Coronary artery (tissue), 2 donors: ENCODE measurements at regions not wholly inside any gene's neighbourhood (a gene's known extent, or its start where the extent isn't known, plus 50 kb on each side); places are given as distances from the start of the nearest gene placed in this dataset.

Source experiments
- DNase-seq: peaks from one replicate; pipeline ENCODE4 v3.0.0-alpha.2; 2017; ENCODE audit warnings: low spot score
- H3K27ac ChIP-seq, 2 donors: fragments of 200-600 bp; sonication (generic); one replicate each; pipeline ENCODE4 v1.5.1; 2016 to 2019
- H3K4me3 ChIP-seq: fragments of 200-600 bp; sonication (generic); 2 replicates; pipeline ENCODE4 v1.5.1; 2016; ENCODE audit warnings: mild to moderate bottlenecking, moderate library complexity
- TF ChIP-seq, protein P1 (sequence below): fragments of 200-600 bp; sonication (generic); IDR thresholded peaks from one replicate; pipeline ENCODE4 v1.5.1; 2019; ENCODE audit warnings: antibody characterized with exemption

GRCh38 chr17:77611791-77612502 lies 346.6 kb upstream of the TNRC6C start:
- peak; percentile 38 for DNase-seq
- TF ChIP-seq, protein P1, sequence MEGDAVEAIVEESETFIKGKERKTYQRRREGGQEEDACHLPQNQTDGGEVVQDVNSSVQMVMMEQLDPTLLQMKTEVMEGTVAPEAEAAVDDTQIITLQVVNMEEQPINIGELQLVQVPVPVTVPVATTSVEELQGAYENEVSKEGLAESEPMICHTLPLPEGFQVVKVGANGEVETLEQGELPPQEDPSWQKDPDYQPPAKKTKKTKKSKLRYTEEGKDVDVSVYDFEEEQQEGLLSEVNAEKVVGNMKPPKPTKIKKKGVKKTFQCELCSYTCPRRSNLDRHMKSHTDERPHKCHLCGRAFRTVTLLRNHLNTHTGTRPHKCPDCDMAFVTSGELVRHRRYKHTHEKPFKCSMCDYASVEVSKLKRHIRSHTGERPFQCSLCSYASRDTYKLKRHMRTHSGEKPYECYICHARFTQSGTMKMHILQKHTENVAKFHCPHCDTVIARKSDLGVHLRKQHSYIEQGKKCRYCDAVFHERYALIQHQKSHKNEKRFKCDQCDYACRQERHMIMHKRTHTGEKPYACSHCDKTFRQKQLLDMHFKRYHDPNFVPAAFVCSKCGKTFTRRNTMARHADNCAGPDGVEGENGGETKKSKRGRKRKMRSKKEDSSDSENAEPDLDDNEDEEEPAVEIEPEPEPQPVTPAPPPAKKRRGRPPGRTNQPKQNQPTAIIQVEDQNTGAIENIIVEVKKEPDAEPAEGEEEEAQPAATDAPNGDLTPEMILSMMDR = no peak
- peak overlapping the region in 1 of 2 donors; percentile 19 for H3K27ac ChIP-seq
- H3K4me3 ChIP-seq = no peak overlapping the region

DNA sequence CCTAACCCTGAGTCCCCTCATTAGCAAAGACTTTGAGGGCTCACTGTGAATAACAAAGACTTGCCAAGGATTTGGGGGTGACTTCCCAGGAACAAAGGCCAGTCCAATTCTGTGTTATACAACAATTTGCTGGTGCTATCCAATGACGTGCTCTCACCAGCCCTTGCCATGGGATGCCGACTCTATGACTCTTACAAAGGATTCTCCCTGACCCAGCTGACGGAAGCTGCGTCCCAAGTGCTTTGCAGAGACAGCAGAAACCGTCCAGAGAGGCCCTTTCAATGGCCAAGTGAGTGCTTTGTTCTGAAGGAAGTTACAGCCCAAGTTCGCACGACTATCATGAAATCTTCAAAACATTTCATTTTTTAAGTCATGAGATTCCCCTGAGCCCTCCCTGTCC lies 345.3 kb upstream of the TNRC6C start:
- no peak overlapping the region for H3K4me3 ChIP-seq
- TF ChIP-seq, protein P1 = no peak
- no peak overlapping the region for H3K27ac ChIP-seq
- peak; percentile 67 for DNase-seq

DNA sequence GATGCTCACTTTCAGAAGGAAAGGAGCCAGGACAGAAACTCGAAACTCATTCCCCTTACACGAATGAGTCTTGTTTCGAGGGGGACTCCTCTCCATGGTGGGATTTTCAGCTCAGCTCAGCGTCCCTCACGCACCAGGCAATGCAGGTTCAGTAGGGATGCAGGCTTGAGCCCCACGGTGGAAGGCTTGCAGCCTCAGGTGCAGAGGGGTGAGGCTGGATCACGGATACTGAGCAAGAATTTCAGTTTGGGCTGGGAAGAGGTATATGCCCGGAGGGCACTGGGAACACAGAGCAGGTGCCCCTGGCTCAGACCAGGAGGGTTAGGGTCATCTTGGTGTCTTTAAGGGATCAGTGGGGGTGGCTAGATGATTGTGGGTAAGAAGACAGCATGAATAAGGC lies 344.9 kb upstream of the TNRC6C start:
- peak; percentile 62 for DNase-seq
- H3K27ac ChIP-seq = no peak overlapping the region
- H3K4me3 ChIP-seq = no peak overlapping the region
- TF ChIP-seq, protein P1 = no peak

GRCh38 chr17:77615703-77616253 lies 342.7 kb upstream of the TNRC6C start:
- no peak for DNase-seq

DNA sequence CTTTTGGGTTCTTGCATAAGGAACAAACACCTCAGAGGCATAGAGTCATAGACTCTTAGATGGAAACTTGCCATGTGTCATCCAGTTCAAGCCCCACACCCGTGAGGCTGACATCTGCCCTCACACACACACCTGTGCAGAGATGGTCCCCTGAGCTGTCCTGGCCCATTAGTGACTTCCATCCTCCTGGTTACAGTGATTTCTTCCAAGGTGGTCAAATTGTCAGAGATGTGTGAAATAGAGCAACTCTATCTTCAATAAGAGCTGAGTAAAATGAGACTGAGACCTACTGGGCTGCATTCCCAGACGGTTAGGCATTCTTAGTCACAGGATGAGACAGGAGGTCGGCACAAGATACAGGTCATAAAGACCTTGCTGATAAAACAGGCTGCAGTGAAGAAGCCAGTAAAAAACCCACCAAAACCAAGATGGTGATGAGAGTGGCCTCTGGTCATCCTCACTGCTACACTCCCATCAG lies 342.2 kb upstream of the TNRC6C start:
- Histone ChIP-seq H3K27ac (no peak overlapping the region), H3K4me3 (no peak overlapping the region)
- no peak for DNase-seq
- TF ChIP-seq, protein P1 = no peak

More at GRCh38 chr17:77615703-77616253, 342.7 kb upstream of the TNRC6C start:
- Histone ChIP-seq H3K27ac (peak overlapping the region in 1 of 2 donors; percentile 59), H3K4me3 (no peak overlapping the region)
- TF ChIP-seq, protein P1 = no peak

GRCh38 chr17:77617516-77617915 lies 341.0 kb upstream of the TNRC6C start:
- TF ChIP-seq, protein P1 = no peak
- DNase-seq = no peak
- no peak overlapping the region for H3K4me3 ChIP-seq

GRCh38 chr17:77618173-77618572 lies 340.3 kb upstream of the TNRC6C start:
- TF ChIP-seq, protein P1 = no peak
- Histone ChIP-seq H3K4me3 (no peak overlapping the region), H3K27ac (no peak overlapping the region)
- no peak for DNase-seq

More at GRCh38 chr17:77617516-77617915, 341.0 kb upstream of the TNRC6C start:
- no peak overlapping the region for H3K27ac ChIP-seq
